ENCODE measurements at regions not wholly inside any gene's neighbourhood (a gene's known extent, or its start where the extent isn't known, plus 50 kb on each side); places are given as distances from the start of the nearest gene placed in this dataset.
"Not testable (repeated sequence)": the region's sequence is repeated elsewhere in the genome, so short reads cannot be mapped to it uniquely, and the experiment has no call there.

DNA sequence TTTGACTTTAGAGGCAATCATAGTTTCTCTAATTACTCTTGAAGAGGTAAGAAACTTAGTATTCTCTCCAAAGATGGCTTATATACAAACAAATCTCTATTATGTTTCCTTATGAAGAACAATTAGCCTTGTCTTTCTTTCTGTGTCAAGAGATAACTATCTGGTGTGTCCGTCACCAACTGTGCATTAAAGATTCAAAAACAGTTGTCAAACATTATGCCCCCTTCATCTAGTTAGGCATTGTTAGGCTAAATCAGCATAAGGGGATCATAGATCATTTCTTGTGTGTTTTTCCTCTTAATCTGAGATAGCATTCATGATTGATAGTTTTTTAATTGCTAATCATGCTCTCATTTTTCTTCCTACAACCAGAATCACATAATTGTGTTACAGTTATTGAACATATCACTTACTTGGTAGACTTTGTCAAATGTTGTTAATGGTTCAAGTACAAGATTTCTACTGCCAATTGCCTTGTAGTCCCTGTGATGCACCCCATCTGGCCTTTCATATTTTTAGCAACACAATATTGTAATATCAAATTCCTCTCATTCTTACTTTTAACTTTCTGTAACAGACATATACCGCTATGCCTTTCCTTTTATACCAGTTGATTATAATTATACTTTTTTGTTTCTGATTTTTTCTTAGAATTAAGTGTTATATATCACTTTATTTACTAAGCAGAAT, 612.7 kb downstream of the SLITRK6 start:
- no peak for DNase-seq

DNA sequence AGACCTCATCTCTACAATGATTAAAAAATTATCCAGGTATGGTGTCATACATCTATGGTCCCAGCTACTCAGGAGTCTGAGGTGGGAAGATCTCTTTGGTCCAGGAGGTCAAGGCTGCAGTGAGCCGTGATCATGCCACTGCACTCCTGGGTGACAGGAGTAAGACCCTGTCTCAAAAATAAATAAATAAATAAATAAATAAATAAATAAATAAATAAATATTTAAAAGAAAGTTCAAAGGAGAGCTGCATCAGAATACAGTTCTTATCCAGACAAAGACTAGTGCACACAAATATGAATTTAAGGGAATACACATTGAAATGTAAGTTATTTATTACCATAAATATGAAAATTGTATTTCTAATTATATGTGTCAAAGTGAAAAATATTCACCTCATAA, 624.9 kb downstream of the SLITRK6 start:
- no peak for DNase-seq

DNA sequence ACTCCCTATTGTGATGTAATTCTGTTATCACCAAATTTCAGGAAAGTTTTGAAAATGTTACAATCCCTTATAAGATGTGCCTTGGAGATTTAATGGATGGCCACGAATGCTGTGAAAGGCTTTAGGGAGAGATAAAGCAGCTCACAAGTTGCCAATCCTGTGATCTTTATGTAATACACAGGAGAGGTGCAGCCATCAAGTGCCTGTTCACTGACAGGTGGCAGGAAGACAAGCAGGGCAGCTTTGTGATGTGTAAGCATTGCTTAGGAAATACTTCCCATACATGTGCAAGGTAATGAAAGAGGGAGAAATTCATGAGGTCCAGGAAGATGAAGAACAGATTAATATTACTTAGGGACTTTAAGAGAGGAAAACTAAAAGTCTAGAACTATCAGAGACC, 628.8 kb downstream of the SLITRK6 start:
- DNase-seq: no peak

DNA sequence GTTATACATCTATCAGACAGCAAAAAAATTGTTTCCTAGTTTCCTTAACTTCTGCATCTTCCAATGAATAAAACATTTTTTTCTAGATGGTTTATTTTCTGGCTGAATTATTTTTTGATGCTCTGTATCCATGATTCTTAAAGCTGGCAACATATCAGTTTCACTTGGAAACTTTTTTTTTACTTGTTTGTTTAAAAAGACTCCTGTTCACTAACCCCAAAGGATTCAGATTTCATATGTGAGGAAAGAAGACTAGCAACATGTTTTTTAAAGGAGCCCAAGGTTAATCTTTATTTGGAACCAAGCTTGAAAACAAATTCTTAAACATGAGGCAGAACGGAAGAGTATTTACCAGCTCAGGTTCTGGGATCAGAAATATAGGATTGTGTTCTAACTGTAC, 632.3 kb downstream of the SLITRK6 start:
- DNase-seq: no peak

DNA sequence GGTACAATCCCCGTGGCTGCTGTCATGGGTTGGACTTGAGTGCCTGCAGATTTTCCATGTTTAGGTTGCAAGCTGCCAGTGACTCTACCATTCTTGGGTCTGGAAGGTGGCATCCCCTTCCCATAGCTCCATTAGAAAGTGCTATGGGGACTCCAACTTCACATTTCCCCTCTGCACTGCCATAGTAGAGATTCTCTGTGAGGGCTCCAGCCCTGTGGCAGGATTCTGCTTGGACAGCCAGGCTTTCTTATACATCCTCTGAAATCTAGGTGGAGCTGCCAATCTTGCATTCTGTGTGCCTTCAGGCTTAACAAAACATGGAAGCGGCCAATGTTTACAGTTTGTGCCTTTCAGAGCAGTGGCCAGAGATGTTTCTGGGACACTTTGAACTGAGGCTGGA, 636.2 kb downstream of the SLITRK6 start:
- DNase-seq: no peak

DNA sequence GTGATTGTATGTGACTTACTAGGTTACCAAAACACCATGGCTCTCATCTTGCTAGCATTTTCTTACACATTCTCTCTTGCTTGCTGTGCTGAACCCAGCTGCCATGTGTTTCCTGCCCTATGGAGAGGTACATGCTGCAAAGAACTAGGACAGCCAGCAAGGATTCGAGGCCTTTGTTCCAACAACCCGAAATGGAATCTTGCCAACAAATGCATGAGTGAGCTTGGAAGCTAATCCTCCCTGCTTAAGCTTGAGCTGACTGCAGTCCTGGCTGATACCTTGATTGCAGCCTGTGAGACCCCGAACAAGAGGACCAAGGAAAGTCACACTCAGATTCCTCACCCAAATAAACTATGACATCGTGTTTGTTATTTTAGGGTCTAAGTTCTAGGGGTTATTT, 651.2 kb downstream of the SLITRK6 start:
- DNase-seq: no peak

DNA sequence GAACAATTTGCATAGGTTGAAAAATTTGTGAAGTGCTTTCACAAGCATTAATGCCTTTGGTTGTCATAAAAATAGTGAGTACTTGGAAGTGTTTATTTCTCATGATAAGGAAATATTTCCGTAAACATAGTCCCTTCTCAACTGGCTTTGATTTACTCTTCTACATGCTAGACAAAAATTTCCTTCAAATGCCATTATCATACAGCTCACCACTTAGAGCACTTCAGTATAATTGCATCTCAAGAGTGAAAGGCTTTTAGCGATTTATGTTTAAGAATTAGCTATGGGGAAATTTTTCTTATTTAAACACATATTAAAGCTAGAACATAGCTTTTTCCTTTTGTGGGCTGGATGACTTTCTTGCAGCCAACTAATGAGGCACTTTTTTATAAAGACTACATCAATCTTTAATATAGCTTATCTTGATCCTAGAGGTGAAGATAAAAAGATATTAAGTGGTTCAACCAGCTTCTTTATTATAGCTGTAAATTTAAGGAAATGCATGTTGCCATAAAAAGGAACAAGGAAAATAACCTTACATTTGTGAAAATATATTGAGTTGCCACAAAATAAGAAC, 656.8 kb downstream of the SLITRK6 start:
- DNase-seq: no peak

DNA sequence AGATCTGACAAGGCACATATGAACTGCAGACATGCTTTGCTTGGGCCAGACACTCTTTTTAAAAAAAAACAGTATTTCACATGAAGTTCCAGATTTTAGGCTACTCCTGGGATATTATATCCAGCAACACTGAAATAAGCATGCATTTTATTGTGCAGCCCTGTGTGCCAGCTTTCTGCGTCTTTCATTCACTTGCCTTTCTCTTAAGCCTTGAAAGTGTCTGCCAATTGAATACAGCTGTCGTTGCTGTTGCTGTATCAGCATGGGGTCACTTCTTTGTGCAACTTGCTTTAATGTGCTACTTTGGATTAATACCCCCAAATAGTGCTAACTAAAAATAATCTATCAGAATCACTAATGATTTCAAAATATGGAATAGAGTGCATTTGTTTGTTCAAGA, 657.8 kb downstream of the SLITRK6 start:
- no peak for DNase-seq

DNA sequence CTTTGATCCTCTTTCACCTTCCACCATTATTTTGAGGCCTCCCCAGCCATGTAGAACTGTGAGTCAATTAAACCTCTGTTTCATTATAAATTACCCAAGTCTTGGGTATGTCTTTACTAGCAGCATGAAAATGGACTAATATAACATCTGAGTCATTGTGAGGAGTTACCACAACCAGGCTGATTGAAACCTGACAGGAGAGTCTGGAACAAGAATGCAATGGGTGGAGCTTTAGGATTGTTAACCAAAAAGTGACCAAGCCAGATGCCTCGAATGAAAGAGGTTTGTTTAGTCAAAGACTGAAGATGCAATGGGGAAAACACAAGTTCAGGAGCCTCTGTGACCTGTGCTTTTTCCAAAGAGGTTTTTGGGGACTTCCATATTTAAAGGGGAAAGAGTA, 659.0 kb downstream of the SLITRK6 start:
- no peak for DNase-seq

DNA sequence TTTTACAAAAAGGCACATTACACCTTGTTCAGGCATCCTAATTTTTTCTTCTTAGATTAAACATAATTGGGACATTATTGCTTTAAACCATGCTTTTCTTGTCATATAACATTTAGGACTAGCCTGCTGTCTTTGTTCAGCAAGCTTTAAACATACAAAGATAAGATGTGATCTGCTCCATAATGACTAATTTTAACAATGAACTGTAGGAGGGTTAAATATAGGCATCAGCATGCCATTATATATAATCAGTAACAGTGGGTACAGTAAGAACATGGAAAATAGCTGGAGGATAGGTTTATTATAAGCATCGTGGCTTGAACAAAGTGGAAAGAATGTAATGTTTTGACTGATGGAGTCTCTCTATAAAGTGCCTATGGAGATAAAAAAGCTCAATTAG, 661.7 kb downstream of the SLITRK6 start:
- DNase-seq: no peak

DNA sequence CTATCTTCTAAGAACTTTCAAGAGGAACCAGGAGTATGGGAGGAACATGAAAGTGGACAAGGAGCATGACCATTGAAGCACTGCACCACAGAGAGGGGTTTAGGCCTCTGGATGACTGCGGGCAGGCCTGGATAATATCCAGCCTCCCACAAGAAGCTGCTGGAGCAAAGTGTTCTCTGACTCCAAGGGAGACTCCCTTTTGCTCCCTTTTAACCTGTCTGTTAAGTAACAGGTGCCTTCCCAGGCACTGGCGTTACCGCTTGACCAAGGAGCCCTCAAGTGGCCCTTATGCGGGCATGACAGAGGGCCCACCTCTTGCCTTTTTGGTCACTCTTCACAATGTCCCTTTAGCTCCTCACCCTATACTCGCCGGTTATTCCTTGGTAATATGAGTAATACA, 666.2 kb downstream of the SLITRK6 start:
- no peak for DNase-seq

DNA sequence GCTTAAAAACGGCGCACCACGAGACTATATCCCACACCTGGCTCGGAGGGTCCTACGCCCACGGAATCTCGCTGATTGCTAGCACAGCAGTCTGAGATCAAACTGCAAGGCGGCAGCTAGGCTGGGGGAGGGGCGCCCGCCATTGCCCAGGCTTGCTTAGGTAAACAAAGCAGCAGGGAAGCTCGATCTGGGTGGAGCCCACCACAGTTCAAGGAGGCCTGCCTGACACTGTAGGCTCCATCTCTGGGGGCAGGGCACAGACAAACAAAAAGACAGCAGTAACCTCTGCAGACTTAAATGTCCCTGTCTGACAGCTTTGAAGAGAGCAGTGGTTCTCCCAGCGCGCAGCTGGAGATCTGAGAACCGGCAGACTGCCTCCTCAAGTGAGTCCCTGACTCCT, 675.7 kb downstream of the SLITRK6 start:
- DNase-seq: not testable (repeated sequence)

DNA sequence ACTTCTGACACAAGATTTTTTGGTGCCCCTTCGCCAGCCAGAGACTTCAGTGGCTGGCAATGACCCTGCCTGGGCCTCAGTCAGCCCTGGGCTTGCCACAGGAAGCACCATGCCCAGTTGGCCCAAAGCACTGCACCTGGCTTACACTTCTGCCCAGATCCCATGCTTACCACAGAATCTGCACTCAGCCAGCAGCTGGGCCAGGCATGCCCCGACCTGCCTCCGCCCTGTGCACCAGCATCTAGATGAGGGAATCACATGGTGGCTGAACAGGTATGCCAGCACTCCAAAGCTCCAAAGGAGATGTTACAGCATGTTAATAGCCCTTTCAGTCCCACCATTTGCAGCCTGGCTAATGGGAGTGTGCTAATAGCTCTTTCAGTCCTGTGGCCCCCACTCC, 690.9 kb downstream of the SLITRK6 start:
- DNase-seq: no peak

DNA sequence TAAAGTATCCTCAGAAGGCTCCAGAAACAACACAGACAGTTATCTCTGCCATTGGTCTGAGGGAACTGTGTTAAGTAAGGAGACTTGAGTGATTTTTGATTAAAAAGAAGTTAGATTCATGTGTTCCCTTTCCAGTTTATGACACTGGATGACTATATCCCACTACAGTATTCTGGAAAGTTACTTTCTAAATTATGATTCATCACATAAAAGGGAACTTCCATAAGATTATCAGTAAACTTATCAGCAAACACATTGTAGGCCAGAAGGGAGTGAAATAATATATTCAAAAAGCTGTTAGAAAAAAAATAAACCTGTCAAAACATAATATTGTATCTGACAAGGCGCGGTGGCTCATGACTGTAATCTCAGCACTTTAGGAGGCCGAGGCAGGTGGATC, 700.0 kb downstream of the SLITRK6 start:
- DNase-seq: no peak

DNA sequence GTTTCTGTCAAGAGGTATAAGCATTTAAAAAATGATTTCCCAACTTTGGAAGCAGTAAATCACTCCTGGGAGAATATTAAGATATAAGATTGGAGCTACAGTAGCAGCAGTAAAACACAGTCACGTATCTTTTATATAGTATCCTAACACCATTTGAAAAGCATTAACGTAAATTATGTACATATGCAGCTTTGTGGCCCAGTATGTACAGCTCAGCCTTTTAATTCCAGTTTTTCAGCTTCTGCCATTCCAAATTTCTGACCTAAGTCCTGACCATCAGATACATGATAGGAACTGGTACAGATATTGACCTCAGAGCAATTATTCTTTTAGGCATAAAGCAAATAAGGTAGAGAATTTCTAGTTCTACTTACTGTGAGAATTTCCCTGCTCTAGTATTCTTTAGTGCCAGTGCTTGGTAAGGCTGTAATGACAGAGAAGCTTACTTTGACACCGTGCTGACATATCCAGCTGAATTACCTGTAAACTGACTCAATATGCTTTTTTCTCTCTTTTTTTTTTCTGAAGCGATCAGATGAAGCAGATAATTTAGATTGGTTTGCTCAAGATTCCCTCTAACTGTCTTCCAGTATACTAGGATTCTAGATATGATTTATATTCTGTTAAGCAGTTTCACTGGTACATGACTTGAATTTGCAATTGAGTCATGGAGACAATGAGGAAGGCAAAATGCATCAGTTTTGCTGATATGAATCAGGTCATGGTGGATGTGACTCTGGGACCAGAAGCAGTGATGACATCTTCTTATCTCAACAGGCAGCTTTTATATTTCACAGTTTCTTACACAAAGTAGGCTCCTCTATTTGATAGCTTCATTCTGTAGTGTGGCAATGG, 703.6 kb downstream of the SLITRK6 start:
- DNase-seq: no peak

DNA sequence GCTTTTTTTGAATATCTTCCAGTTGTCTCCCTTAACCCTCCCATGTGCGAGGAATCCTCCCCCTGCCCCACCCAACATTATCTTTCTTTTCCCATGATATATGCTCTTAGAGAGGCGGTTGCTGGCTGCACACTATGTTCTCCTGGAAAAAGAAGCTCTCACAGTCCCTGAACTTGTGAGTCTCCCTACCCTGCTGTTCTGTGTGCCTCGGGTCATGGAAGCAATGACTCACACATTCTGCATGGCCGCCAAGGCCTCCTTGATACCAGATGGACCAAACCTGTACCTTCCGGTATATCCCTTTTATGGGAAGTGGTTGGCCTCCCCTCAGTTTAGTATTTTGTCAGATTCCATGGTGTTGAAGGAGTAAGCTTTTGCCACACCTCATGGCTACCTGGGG, 705.4 kb downstream of the SLITRK6 start:
- DNase-seq: no peak

DNA sequence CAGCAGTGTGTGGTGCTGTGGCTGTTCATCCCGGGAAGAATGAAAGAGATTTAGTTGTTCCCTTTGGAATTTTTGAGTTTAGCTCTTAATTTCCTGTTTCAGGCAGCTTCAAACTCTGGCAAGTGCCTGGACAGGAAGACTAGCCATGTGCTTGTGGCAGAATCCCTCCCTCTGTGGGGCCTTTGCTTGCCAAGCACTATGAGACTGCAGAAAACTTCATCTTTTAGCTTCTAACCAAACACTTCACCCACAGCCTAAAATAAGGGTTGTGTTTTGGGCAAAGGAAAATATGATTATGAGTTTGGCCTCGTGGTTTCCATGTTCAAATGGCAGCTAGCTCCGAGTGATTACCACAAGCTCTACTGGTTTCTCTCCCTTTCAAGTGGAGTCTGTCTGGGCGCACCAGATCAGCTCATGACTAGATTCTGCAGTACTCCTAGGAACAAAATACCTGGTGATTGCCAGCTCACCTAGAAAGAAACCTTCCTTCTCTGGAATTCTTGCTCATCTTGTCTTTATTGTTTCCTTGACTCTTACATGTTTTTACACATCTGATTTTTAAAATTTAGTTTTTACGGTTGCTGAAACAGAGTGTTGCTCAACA, 707.5 kb downstream of the SLITRK6 start:
- DNase-seq: no peak

DNA sequence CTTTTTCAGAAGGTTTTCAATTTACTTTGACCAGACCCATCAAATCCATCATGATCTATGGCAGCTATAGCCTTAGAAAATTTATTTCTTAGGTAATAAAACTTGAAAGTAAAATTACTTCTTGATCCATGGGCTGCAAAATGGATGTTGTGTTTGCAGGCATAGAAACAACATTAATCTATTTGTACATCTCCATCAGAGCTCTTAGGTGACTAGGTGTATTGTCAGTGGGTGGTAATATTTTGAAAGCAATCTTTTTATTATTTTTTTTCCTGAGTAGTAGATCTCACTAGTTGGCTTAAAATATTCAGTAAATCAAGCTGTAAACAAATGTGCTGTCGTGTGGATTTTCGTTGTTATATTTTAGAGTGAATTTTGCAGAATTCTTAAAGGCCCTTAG, 710.0 kb downstream of the SLITRK6 start:
- no peak for DNase-seq

DNA sequence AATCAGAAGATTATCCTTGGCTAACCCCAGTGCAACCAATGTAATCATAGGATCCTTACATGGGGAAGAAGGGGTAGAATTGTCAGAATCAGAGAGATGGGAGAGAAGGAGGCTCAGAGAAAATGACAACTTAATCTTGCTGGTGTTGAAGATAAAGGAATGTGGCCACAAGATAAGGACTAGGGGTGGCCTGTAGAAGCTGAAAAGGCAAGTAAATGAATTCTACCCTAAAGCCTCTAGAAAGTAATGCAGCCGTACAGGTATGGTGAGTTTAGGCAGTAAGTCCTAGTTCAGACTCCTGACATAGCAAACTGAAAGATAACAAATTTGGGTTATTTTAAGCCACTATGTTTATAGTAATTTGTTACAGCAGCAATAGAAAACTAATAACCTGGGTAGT, 718.5 kb downstream of the SLITRK6 start:
- no peak for DNase-seq

DNA sequence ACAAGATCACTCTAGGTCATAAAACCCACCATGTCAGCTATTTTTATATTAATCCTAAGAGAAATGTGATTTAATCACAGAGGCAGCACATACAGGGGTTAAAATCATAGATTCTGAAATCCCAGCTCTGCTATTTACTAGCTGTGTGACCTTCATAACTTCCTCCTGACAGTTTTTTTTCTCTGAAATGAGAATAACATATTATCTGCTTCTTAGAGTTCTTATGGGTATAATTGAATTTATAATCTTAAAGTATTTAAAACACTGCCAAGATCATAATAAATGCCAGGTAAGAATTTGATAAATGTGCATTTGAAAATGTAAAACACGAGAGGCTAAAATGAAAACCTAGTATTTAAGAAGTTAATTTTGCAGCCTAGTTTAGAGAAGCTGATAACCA, 722.9 kb downstream of the SLITRK6 start:
- DNase-seq: no peak

DNA sequence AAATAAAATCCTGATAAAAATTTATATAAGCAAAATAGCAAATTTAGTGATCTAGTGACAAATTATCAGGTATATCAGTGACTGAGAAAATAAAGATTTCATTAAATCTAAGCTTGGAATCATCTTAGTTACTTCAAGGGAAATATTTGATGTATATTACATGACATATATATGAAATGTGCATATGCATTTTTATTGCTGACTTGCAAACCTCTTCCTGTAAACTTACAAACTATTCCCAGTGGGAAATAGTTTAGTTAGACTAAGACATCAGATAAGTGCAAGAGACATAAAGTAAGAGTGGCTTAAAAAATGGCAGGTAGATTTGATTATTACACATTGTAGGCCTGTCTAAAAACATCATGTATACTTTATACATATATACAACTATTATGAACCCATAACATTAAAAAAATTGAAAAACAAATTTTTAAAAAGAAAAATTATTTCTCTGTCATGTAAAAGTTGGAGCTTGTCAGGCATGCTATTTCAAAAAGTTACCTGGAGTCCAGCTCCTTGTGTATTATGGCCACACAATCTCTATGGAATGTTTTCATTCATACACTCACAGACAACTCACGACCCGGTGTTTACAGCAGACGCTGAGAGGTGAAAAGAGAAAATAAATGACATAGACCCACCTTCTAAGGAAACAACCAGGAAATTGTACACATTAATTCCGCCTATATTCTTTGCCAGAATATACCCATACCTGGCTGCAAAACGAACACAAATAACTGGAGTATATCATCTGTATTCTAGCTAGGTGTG, 724.5 kb downstream of the SLITRK6 start:
- no peak for DNase-seq

DNA sequence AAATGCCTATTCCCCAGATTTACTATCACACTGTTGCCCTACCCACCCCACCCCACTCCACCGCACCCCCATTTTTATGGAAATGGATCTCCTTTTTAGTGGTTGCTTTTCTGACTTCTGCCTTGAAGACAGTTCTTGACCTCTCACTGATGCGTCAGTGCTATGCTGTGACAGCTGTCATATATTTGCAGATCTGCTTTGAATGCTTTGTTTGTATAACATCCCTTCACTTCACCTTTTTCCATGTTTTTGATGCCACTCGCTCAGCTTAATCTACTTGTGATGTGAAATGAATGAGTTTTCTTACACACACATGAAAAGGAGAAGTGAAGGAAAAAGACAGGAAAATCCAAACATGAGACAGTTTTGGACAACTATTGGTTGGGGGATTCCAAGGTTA, 731.0 kb downstream of the SLITRK6 start:
- no peak for DNase-seq

DNA sequence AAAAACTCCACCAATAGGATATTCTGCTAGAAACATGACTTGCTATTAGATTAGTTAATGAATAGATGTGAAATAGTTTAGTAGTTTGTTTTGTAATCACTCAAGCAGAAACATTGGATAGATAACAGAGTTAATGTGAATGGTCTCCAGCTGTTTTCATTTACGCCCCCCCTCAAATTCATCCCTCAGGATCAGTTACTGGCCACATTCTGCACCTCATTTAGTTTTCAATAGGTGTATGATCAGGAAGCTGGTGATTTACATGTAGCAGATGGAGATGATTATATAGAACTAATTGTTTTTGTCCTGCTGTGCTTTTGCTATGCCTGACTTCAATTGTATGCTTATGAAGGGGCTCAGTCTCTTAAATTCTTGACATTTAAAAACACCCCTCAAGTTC, 759.0 kb downstream of the SLITRK6 start:
- DNase-seq: no peak
